GM10248 (cell line): ENCODE measurements at regions not wholly inside any gene's neighbourhood (a gene's known extent, or its start where the extent isn't known, plus 50 kb on each side); places are given as distances from the start of the nearest gene placed in this dataset.

Experiments used
- CTCF ChIA-PET: fragments of 300-600 bp; sonication (Branson Sonifier 250); formaldehyde crosslinking; extraction: SDS; loops from one replicate; lab custom pipeline; 2021; ENCODE audit warnings: antibody characterized with exemption; lab: Yijun Ruan, JAX
- POLR2A ChIA-PET: fragments of 350-650 bp; sonication (Branson Sonifier 250); formaldehyde crosslinking; extraction: SDS; loops from one replicate; lab custom pipeline; 2020; ENCODE audit warnings: antibody characterized with exemption; lab: Yijun Ruan, JAX
- DNase-seq: peaks from one replicate; pipeline ENCODE4 v3.0.0; 2012; ENCODE audit errors: extremely low spot score
- TF ChIP-seq, protein P1 (sequence below): IDR thresholded peaks from 2 replicates; pipeline ENCODE4 v1.5.1; 2012; ENCODE audit warnings: mild to moderate bottlenecking, low read depth; ENCODE audit errors: extremely low read depth, missing control alignments, control extremely low read depth

DNA sequence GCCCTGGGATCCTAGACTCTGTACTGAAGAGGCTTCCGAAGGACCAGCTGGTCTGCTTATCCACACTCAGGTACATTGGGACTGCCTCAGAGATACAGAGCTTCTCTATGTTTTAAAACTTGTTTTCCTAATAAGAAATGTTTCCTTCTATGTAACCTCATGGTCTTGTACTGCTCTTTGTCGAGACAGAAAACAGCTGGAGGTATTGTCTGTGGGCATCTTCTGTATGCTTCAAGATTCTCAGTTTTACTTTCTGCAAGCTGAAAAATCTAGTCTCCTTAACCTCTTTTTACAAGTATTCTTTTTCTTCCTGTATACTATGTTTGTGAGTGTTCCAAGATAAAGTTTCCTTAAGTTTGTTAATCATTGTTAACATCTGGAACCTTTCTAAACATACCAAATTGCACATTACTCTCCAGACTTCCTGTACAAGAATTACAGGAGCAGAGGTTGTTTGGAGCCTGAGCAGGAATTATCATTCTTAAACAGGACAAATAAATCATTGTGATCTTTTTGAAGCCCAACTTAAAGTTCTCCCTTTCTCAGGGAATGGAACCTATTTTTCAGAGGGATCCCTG lies 358.3 kb upstream of the CFAP20DC start:
- TF ChIP-seq, protein P1, sequence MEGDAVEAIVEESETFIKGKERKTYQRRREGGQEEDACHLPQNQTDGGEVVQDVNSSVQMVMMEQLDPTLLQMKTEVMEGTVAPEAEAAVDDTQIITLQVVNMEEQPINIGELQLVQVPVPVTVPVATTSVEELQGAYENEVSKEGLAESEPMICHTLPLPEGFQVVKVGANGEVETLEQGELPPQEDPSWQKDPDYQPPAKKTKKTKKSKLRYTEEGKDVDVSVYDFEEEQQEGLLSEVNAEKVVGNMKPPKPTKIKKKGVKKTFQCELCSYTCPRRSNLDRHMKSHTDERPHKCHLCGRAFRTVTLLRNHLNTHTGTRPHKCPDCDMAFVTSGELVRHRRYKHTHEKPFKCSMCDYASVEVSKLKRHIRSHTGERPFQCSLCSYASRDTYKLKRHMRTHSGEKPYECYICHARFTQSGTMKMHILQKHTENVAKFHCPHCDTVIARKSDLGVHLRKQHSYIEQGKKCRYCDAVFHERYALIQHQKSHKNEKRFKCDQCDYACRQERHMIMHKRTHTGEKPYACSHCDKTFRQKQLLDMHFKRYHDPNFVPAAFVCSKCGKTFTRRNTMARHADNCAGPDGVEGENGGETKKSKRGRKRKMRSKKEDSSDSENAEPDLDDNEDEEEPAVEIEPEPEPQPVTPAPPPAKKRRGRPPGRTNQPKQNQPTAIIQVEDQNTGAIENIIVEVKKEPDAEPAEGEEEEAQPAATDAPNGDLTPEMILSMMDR, result no peak
- ChIA-PET POLR2A (no interaction called here), CTCF (no interaction called here)

DNA sequence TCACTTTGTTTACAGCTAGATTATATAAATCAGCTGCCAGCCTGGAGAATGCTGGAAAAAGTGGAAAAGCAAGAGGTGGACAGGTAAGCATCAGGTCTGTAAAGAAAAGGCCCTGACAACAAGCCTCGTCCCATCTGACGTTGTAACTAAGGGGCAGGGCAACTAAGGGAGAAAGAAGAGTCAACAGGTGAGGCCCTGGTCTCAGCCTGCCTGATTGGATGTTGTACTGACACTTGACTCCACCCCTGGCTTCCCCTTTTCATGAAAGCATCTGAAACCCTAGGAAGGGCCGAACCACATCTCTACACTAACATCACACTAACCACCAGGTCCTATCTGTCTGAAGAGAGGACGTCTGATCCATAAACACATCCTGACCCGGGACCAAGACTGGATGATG lies 357.6 kb upstream of the CFAP20DC start:
- ChIA-PET POLR2A (no interaction called here), CTCF (no interaction called here)
- TF ChIP-seq, protein P1, result no peak
- no peak for DNase-seq

More for the DNA sequence above, 358.3 kb upstream of the CFAP20DC start:
- DNase-seq, result no peak

DNA sequence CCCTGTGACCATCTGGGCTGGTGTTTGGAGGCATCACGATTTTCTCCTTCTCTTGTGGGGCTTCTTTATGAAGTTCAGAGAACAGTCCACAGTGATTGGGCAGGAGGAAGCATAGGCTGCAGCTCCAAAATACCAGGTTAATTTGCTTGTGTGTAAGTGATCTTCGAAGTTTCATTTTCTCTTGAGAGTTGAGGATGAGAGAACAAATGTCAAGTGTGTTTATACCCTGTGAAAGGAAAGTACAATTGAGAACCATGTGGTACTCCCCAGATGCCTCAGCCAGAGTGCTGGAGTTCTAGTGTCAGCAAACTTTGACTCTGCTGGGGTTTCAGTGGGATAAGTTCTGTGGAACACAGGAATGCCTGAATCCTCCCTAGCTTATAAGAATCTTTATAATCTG lies 357.1 kb upstream of the CFAP20DC start:
- DNase-seq, result peak; percentile 41
- TF ChIP-seq, protein P1, result no peak
- POLR2A ChIA-PET, result no interaction called here
- CTCF ChIA-PET, result interaction anchor here (2.4 kb wide), 1 partner anchor 94 kb away, joined by 6 read pairs; no protein-coding TSS in a partner anchor

DNA sequence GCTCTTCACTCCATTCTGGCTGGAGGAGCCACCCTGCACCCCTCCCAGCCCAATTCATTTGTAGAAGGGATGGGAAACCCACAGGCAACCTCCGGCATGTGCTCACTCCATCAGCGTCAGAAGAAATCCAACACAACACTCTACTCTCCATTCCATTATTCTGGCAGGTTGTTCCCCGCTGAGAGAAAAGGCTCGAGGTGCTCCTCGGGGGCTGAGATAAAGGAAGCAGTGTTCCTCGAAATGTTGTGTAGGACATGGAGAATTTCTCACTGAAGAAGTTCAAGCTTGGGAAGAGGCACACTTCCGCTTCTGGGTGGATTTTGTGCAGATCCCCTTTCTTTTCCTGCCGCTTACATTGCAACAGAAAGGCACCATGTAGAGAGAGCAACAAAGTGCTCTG lies 355.0 kb upstream of the CFAP20DC start:
- POLR2A ChIA-PET, result no interaction called here
- CTCF ChIA-PET, result interaction anchor here (1.1 to 2.4 kb wide), 2 partner anchors 17 to 91 kb away, joined by 4 to 6 read pairs; no protein-coding TSS in a partner anchor
- TF ChIP-seq, protein P1, result no peak
- DNase-seq, result no peak

DNA sequence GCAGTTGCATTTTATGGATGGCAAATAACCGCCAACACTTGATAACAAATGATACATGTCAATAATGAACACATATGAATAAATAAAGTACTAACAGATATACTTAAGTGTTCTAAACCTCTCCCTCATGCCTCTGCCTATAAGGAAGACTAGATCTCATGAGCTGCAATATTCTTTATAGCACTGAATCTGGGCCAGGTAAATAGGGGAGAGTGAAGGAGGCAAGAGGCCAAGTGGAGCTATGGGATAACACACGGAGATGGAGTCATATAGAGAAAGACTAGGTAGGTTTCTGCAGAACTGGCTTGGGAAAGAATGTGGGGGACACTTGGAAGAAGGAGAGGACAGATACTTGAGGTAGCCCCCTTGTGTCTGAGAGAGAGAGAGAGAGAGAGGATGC lies 354.2 kb upstream of the CFAP20DC start:
- no peak for DNase-seq
- TF ChIP-seq, protein P1, result no peak
- ChIA-PET CTCF (interaction anchor here (1.1 to 1.8 kb wide), 3 partner anchors 10 to 18 kb away, joined by 4 read pairs; no protein-coding TSS in a partner anchor), POLR2A (no interaction called here)

DNA sequence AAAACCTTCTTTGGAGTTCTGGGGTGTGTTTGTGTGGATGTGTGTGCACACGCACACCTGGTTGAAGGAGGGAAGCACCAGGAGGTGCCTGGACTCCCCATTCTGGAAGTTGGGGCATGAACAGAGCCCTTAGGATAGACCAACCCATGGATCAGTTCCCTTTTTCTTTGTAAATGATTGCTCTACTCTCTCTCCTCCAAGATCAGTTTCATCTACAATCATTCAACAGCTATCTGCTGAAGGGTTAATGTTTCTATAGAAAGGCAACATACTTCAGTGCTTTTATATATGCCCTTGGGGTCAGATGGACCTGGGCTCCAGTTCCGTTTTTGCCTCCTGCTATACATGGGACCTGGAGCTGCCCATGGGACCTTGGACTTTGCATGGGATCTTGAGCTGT lies 352.1 kb upstream of the CFAP20DC start:
- POLR2A ChIA-PET, result no interaction called here
- CTCF ChIA-PET, result interaction anchor here (1.8 to 2.3 kb wide), 4 partner anchors 10 to 88 kb away, joined by 4 to 10 read pairs (median 8); no protein-coding TSS in a partner anchor
- DNase-seq, result no peak
- TF ChIP-seq, protein P1, result no peak
